Ovary (tissue), 7 donors: ENCODE measurements at regions not wholly inside any gene's neighbourhood (a gene's known extent, or its start where the extent isn't known, plus 50 kb on each side); places are given as distances from the start of the nearest gene placed in this dataset.

ENCODE experiments used
- DNase-seq, 5 donors: peaks; one replicate each; pipeline ENCODE4 v3.0.0-alpha.2; 2019 to 2020
- H3K27ac ChIP-seq, 2 donors: fragments of 200-600 bp; one replicate each; pipeline versions ENCODE4 v1.5.1 to v1.8.0; 2019 to 2022
- H3K27me3 ChIP-seq: fragments of 200-600 bp; one replicate; pipeline ENCODE4 v1.8.0; 2022
- H3K36me3 ChIP-seq: fragments of 200-600 bp; sonication (generic); one replicate; pipeline ENCODE4 v1.5.1; 2019
- H3K4me1 ChIP-seq: one replicate; pipeline ENCODE4 v1.8.1; 2013; ENCODE audit warnings: mild to moderate bottlenecking, moderate library complexity; ENCODE audit not compliant: insufficient read depth
- H3K4me3 ChIP-seq: fragments of 200-600 bp; sonication (generic); one replicate; pipeline ENCODE4 v1.5.1; 2017
- H3K9me3 ChIP-seq, 2 donors: fragments of 200-600 bp in 1 of 2; sonication (generic) in 1 of 2; one replicate each; pipeline versions ENCODE4 v1.5.1 to v1.8.1; 2013 to 2019; ENCODE audit warnings: mild to moderate bottlenecking in 1 of 2, moderate library complexity in 1 of 2
- CTCF ChIP-seq, 3 donors: fragments of 450-650 bp in 2 of 3; fragments of 200-600 bp in 1 of 3; IDR thresholded peaks; one replicate each; pipeline versions ENCODE4 v1.5.1 to v1.8.0; 2016 to 2022; ENCODE audit warnings: antibody characterized with exemption in 3 of 3, mild to moderate bottlenecking in 1 of 3
- EP300 ChIP-seq: sonication (generic); formaldehyde crosslinking; IDR thresholded peaks from one replicate; pipeline ENCODE4 v1.6.1; 2017; ENCODE audit warnings: antibody characterized with exemption
- POLR2A ChIP-seq: fragments of 450-650 bp; IDR thresholded peaks from one replicate; pipeline ENCODE4 v1.6.1; 2017; ENCODE audit warnings: antibody characterized with exemption, mild to moderate bottlenecking, moderate library complexity
- WGBS, 3 donors: extraction: QIAGEN DNeasy Blood & Tissue Kit in 1 of 3; methylation state at CpG; one replicate each; pipeline versions ENCODE4 v1.1.5 to v1.1.7; 2013 to 2017; 5-methylcytosine and 5-hydroxymethylcytosine counted together
- intact Hi-C, 4 donors: fragments of 100-400 bp; cut with DNase I; formaldehyde crosslinking; loops; one replicate each; pipeline versions ENCODE4 v1.11.0 to v1.15.1; 2022 to 2023
- donor health status: DM: no; HTN: no; CAD: no; lungs with moderate emphysema.
- donor health status: DM: no; HTN: no; CAD: no.
- donor health status: Bipolar disorder and iron deficiency.
- donor health status: DM: no; HTN: no; CAD: no.
- donor health status: DM: yes; HTN: yes; CAD: no.

- no peaks in the 10 kb centered on the region for H3K27me3 ChIP-seq
- 61 to 76% (median 63%) methylated on average over 3 of the region's 3 CpGs for WGBS, 3 donors
- no peaks in the 10 kb centered on the region for H3K4me1 ChIP-seq
- no peaks in the 10 kb centered on the region for H3K36me3 ChIP-seq
- intact Hi-C loops: no loop called here
- no peaks in the 10 kb centered on the region for H3K9me3 ChIP-seq
- no peak overlapping the region for H3K27ac ChIP-seq
- no peak overlapping the region for H3K4me3 ChIP-seq
- no peak for DNase-seq
- TF ChIP-seq POLR2A: no peak
- TF ChIP-seq EP300: no peak
- TF ChIP-seq CTCF (IDR thresholded peaks at IDR 0.05): no peak
Measured at GRCh38 chr2:222146488-222146887, 152.3 kb downstream of the PAX3 start.

- Histone ChIP-seq H3K27ac (no peak overlapping the region), H3K9me3 (no peaks in the 10 kb centered on the region), H3K4me3 (no peak overlapping the region), H3K36me3 (no peaks in the 10 kb centered on the region), H3K27me3 (no peaks in the 10 kb centered on the region), H3K4me1 (no peaks in the 10 kb centered on the region)
- WGBS, 3 donors: 74 to 95% (median 75%) methylated on average over 1 of the region's 1 CpG
- intact Hi-C loops: no loop called here
- no peak for DNase-seq
- TF ChIP-seq CTCF (IDR thresholded peaks at IDR 0.05): no peak
- no peak for TF ChIP-seq EP300
- no peak for TF ChIP-seq POLR2A
Measured at GRCh38 chr2:222142027-222142426, 156.8 kb downstream of the PAX3 start.

- H3K4me1 ChIP-seq: no peaks in the 10 kb centered on the region
- no peaks in the 10 kb centered on the region for H3K36me3 ChIP-seq
- no peaks in the 10 kb centered on the region for H3K27me3 ChIP-seq
- 67 to 80% (median 74%) methylated on average over 5 of the region's 5 CpGs for WGBS, 3 donors
- H3K4me3 ChIP-seq: no peak overlapping the region
- intact Hi-C loops: no loop called here
- no peak overlapping the region for H3K27ac ChIP-seq
- no peaks in the 10 kb centered on the region for H3K9me3 ChIP-seq
- no peak for DNase-seq
- no peak for TF ChIP-seq EP300
- no peak for TF ChIP-seq POLR2A
- no peak for TF ChIP-seq CTCF (IDR thresholded peaks at IDR 0.05)
Measured at GRCh38 chr2:222136106-222136630, 162.6 kb downstream of the PAX3 start.

- H3K4me1 ChIP-seq: no peaks in the 10 kb centered on the region
- no peak for TF ChIP-seq CTCF (IDR thresholded peaks at IDR 0.05)
- intact Hi-C loops: no loop called here
- H3K36me3 ChIP-seq: no peaks in the 10 kb centered on the region
- H3K27me3 ChIP-seq: no peaks in the 10 kb centered on the region
- no peak overlapping the region for H3K27ac ChIP-seq
- no peak overlapping the region for H3K4me3 ChIP-seq
- no peaks in the 10 kb centered on the region for H3K9me3 ChIP-seq
- no peak for DNase-seq
- WGBS, 3 donors: 78 to 82% (median 79%) methylated on average over 1 of the region's 1 CpG
Measured at GRCh38 chr2:222134654-222135053, 164.1 kb downstream of the PAX3 start.

GRCh38 chr2:222133897-222134296 lies 164.9 kb downstream of the PAX3 start:
- H3K27ac ChIP-seq: no peak overlapping the region
- intact Hi-C loops: no loop called here
- no peak for TF ChIP-seq EP300
- no peak for TF ChIP-seq POLR2A
- TF ChIP-seq CTCF (IDR thresholded peaks at IDR 0.05): no peak
- H3K4me3 ChIP-seq: no peak overlapping the region
- no peaks in the 10 kb centered on the region for H3K9me3 ChIP-seq
- no peaks in the 10 kb centered on the region for H3K36me3 ChIP-seq
- WGBS, 3 donors: 85 to 91% (median 86%) methylated on average over 7 of the region's 7 CpGs
- H3K27me3 ChIP-seq: no peaks in the 10 kb centered on the region
- DNase-seq: no peak
- no peaks in the 10 kb centered on the region for H3K4me1 ChIP-seq
